ENCODE measurements at regions not wholly inside any gene's neighbourhood (a gene's known extent, or its start where the extent isn't known, plus 50 kb on each side); places are given as distances from the start of the nearest gene placed in this dataset.
A peak's percentile ranks its signal among the peaks of the same experiment; 100 is the strongest.

DNA sequence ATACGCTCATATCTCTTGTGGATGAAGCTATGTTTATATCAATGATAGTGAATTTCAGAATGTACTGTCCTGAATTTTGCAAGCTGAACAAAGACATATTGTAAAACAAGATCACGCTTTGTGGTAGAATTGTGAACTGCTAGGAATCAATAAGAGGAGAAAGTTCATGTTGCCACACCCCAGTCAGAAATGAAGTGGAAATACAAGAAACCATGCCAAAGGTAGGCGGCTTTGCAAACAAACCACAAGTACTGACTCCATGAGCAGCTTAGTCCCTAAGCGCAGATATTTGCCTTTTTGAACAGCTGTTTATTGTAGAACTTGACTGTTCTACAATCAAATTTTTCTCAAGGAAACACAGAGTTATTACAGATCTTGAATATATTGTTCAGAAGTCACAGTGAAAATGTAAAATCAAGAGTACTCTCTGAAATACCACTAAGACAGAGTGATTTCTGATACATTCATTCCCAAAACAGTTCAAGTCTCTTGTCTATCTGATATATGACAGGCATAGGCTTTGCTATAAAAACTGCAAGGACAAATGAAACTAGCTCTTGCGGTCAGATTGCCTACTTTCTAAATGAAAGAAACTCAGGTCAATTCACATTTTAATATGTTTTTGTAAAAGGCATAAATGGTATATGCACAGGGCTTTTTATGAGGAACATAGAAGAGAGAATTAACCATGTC is 120.9 kb upstream of the CDH19 start:
- no peak for DNase-seq

- DNase-seq: no peak
These were observed 118.8 kb upstream of the CDH19 start for GRCh38 chr18:66722671-66723070.

DNA sequence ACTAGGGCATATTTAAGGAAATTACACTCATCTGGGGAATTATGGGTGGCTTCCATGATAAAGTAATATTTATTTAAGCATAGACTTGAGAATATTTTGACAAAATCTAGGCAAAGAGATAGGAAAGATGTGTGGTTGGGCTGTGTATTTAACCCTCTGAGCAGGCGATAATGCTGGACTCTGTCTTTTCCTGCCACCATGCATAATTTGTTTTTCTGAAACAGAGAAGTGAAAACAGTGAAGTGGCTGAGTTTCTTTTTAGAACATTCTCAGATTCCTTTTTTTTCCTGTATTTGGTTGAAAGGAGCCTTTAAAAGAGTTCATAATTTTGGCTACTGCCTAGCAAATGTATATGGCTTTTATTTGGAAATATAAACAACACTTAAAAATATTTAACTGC is 104.8 kb upstream of the CDH19 start:
- DNase-seq: no peak

DNA sequence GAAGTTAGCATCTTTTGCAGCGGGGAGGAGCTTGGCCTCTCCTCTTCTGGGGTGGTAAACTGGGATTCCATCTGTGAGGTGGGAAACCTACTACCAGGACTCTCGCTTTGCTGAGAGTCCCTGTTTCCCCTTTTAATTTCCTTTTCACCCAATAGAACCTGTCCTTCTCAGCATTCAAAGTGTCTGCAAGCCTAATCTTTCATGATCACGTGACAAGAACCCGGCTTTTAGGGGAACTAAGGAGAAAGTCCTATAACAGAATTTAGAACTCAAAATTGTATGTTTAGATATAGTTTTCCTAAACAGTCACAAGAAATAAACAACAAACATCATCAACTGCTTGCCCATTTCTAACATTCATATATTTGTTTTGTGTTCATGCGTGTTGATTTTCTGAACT is 103.6 kb upstream of the CDH19 start:
- no peak for DNase-seq

DNA sequence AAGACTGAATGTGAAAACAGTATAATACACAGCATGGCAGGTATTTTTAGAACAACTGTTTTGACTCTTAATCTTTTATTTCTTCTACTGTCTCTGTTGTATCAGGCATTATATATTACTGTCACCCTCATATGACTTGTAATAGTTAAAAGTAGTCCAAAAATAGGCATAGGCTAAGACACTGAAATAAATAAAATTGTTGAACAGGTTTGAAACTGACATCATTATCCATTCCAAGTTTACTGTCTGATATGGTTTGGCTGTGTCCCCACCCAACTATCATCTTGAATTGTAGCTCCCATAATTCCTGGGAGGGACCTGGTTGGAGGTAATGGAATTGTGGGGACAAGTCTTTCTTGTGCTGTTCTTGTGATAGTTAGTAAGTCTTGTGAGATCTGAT is 91.4 kb upstream of the CDH19 start:
- no peak for DNase-seq

DNA sequence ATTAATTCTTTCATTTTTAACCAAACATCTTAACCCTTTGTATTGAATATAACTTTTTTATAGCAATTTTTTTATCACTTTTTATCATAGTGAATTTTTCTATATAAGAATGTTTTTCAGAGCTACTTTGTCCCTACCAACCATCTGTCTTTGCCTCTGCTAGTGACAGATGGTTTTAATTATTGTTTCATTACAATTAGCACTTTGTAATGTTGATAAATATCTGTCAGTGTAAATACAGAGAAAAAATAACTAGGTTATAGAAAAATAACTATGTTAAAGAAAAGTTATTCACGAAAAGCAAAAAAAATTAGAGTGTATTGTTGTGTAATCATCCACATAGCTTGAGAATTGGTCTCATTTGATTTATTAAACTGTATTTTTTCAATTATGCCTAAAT is 91.0 kb upstream of the CDH19 start:
- DNase-seq: no peak

- no peak for DNase-seq
These were observed 83.7 kb upstream of the CDH19 start for GRCh38 chr18:66687635-66688034.

GRCh38 chr18:66682855-66683322 is 79.0 kb upstream of the CDH19 start:
- peak; percentile 60 for DNase-seq

DNA sequence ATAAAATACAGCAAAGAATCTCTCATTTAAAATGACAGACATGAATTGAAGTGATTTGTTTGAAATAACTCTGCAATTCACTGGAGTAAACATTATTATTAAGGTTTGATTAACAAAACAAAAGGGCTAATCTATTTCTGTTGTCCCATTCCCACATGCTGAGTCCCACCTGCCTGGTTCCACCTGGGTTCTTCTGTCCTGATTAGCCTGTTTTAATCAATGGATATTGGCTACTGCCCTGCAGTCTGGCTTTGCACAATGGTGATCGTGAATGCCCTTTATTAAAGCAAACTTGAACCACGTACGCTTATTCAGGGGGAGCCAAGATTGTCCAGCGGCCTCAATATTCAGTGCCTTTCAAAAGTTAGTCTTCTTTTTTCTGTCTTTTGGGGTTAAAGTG is 72.8 kb upstream of the CDH19 start:
- no peak for DNase-seq

GRCh38 chr18:66674286-66674685 is 70.4 kb upstream of the CDH19 start:
- DNase-seq: no peak

GRCh38 chr18:66668706-66669105 is 64.8 kb upstream of the CDH19 start:
- no peak for DNase-seq

GRCh38 chr18:66662632-66663031 is 58.7 kb upstream of the CDH19 start:
- DNase-seq: no peak

- no peak for DNase-seq
These were observed 51.5 kb upstream of the CDH19 start for GRCh38 chr18:66655407-66655806.

Data from SHP77 treated with DMSO at 0.1 percent for 48 hours (cell line).